SIG-M5 (cell line): ENCODE measurements at regions not wholly inside any gene's neighbourhood (a gene's known extent, or its start where the extent isn't known, plus 50 kb on each side); places are given as distances from the start of the nearest gene placed in this dataset.
"Not testable (repeated sequence)": the region's sequence is repeated elsewhere in the genome, so short reads cannot be mapped to it uniquely, and the experiment has no call there.

Source experiments
- DNase-seq: peaks from one replicate; lab custom pipeline; 2025; lab: John Stamatoyannopoulos, UW

DNA sequence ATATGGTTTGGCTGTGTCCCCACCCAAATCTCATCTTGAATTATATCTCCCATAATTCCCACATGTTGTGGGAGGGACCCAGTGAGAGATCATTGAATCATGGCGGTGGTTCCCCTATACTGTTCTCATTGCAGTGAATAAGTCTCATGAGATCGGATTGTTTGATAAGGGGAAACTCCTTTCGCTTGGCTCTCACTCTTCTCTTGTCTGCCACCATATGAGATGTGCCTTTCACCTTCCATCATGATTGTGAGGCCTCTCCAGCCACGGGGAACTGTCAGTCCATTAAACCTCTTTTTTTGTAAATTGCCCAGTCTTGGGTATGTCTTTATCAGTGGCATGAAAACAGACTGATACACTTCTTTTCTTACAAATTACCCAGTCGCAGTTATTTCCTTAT, 417.6 kb upstream of the RUNX1 start:
- DNase-seq, result not testable (repeated sequence)

DNA sequence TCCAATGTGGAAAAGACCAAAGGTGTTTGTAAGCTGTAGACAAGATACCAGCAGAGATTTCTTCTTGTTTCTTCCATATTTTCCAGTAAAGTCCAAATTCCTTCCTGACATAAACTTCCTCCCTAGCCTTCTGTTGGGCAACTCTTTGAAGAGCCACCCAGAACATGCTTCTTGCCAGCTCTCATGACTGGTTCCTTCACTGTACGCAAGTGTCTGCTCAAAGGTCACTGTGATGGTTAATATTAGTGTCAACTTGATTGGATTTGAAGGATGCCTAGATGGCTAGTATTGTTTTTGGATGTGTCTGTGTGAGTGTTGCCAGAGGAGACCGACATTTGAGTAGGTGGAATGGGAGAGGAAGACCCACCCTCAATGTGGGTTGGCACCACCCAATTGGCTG, 416.6 kb upstream of the RUNX1 start:
- DNase-seq, result no peak

DNA sequence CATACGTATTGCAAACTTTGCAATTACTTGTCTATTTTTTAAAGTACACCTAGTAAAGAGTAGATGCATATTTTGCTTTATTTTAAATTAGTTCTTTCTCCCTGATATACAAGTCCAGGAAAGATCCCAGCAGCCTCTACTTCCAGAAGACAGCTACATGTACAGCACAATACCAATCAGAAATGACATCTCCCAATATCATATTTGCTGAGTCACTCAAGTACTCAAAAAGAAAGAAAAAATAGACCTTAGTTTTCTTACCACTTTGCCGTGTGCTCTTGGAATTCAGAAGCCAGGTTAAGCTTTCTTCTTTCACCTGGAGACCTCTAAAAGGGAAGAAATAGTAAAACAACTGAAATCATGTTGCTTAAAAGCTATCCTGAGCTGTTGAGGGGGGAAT, 412.6 kb upstream of the RUNX1 start:
- DNase-seq, result no peak

DNA sequence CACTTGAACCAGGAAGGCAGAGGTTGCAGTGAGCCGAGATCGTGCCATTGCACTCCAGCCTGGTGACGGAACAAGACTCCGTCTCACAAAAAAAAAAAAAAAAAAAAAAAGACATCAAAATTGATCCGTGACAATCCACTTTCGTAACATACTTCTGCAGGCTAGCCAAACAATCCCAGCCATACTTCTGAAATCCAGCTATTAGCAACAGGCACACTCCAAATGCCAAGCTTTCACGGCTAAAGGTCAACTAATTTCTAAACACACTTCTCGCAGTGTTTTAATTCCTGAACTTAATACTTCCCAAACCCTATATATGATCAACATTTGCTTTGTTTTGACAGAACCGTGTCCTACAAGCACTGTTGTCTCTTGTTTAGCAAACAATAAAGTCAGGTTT, 411.3 kb upstream of the RUNX1 start:
- no peak for DNase-seq

DNA sequence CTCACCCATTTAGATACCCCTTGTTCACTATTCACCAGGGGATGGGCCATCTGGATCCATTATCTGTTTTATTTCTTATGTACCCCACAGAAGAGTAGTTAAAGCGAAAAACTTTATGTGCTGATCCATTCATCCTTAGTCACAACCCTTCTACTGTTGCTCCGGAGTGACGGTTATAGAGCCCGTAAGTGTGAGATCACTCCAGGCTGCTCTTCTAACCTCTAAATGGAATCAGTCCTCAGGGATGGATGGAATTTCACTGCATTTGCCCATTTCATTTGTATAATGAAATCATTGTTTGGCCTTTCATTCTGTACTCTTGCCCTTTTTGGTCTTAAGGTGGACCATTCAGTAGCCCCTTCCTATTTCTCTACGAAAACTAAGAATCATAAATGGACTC, 409.3 kb upstream of the RUNX1 start:
- no peak for DNase-seq

DNA sequence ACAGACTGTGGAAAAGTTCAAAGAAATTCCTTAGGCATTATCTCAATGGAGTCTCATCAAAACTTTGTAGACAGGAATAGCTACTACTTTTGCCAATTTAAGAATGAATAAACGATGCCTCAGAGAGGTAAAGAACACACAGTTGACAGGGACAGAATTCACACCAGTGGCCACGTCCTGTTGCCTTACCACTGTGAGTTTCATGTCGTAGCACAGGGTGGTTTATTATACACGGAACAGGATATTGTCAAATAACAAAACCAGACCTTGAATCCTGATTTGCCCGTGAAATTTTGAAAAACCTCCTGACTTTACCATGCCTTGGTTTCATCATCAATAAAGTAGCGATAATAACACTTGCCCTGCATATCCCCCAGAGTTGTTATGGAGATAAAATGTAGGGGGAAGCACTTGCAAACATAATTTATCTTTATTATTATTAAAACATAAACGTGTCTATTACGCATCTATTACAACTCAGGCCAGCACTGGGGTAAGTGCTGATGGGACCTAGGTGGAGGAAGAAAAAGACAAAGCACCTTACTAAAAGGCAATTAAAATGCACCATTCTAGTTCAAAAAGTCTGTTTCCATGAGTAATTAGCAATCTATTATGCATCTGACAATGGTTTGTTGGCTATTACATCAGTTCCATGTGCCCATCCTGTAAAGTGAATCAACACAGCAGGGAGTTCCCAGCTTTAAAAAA, 408.1 kb upstream of the RUNX1 start:
- DNase-seq, result no peak

DNA sequence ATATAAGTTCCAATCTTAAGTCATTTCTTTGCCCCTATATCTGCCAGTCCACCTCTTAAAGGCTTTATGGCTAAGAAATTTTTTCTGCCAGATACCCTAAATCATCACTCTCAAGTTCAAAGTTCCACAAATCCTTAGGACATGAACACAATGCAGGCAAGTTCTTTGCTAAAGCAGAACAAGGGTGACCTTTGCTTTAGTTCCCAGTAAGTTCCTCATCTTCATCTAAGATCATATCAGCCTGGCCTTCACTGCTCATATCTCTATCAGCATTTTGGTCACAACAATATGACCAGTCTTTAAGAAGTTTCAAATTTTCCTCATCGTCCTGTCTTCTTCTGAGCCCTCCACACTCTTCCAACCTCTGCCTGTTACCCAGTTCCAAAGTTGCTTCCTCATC, 402.2 kb upstream of the RUNX1 start:
- DNase-seq, result no peak

DNA sequence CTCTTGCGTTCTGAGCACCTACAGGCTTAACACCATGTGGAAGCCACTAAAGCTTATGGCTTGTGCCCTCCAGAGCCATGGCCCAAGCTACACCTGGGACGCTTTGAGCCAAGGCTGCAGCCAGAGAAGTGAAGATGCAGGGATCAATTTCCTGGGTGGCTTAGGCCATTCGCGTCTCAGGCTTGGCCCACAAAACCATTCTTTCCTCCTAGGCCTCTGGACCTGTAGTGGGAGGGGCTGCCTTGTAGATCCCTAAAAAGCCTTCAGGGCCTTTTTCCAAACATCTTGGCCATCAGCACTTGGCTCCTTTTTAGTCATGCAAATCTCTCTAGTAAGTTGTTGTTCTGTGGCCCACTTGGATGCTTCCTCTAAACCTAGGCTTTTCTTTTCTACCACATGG, 401.7 kb upstream of the RUNX1 start:
- no peak for DNase-seq

DNA sequence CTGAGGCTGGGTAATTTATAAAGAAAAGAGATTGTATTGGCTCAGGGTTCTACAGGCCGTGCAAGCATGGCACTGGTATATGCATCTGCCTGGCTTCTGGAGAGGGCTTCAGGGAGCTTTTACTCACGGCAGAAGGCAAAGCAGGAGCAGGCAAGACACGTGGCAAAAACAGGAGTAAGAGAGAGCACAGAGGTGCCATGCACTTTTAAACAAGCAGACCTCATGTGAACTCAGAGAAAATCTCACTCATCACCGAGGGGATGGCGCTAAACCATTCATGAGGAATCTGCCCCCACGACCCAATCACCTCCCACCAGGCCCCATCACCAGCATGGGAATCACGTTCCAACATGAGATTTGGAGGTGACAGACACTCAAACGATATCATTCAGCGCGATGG, 400.7 kb upstream of the RUNX1 start:
- DNase-seq, result no peak

DNA sequence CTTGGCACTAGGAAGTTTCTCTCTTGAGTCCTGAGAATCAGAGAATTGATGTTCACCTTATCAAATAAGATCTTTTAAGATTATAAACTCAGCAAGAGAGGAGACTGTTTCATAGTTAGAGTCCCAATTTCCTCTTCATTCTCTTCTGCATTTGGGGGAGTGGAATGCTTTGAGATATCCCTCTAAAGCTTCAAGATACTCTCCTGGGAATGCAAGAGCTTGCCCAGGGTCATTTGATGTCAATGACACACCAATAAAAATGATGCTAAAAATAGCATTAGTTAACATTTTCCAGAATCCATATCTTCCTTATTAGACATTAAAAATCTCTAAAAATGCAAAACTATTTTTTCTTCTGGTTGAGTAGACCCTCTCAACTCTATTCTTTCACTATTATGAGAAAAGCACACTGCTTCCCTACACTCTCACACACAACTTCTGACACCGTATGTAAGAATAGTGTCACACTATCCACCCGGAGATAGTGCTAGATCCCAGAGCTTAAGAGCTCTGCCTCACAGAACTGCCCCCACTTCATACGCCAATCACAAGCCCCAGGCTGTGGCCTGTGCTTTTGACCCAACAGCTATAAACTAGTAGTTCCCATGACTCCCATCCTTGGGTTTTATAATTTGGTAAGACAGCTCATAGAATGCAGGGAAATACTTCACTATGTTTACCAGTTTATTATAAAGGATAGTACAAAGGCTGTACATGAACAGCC, 399.9 kb upstream of the RUNX1 start:
- DNase-seq, result no peak

DNA sequence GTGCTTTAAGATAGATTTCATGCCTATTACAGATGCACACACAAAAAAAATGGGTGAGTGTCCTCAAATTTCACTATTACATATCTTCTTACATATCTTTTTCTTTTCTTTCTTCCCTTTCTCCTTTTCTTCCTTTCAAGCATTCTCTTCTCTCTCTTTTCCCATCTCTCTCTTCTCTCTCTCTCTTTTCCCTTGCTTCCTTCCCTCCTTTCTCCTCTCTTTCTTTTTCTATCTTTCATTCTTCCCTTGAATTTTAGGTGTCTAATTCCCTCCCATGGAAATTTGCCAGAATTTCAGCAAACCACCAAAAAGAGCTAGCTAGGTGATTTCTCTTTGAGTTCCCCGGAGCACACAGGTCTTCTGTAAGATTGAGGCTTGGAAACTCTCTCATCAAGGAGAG, 395.3 kb upstream of the RUNX1 start:
- no peak for DNase-seq

DNA sequence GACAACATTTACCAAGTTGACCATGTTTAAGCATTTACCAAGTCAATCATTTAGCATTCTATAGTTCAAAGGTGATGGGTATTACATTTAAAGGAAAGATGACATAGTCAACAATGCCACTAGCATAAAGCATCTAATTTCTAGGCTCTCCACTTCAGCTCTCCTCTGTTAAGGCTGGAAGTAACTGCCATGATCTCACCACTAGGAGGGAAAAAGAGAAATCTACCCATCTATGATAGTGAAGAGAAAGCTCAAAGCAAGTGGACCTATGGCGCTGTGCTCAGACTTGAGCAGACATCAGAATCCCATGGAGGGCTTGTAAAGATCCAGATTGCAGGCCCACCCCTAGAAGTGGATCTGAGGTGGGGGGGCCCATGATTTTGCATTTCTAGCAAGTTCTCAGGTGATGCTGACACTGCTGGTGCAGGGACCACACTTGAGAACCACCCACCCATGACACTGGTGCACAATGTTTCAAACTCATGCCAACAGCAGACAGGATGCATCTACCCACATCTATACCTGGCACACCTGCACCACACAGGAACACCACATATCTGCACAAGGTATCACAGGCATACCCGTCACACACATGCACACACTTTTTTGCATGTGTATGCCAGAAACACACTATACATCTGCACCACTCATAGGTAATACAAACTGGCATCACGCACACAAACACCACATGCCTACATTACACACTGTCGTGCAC, 392.9 kb upstream of the RUNX1 start:
- DNase-seq, result no peak

DNA sequence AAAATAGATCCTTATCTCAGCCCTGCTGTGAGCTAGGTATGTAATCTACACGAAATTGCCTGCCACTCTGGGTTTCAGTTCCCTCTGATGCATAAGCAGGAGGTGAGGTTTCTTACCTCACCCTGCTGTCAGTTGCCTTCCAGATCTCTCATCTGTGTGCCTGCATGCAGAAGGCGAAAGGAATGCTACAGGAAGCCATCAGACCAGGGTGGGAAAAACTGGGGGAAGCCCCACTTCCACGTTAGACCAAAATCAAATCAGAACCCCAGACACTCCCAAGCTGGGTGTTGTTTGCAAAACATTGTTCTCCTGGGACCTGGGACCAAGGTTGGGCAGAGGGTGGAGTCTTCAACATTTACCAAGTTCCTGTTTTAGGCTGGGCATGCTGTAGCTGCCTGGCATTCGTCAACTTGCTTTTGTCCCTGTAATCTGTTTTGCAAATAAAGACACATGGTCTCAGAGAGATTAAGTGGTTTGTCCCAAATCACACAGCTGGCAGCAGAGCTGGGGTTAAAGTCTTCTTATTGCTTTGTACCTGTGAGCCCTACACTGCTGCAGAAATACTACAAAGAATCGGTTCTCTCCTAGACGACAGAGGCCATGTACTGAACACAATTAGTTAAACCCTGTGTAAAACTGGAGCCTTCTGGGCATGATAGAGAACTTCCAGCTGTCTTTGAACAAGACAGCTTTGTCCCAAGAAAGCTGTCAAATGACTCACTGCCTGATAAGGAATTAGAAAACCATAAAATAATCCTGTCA, 389.7 kb upstream of the RUNX1 start:
- no peak for DNase-seq

DNA sequence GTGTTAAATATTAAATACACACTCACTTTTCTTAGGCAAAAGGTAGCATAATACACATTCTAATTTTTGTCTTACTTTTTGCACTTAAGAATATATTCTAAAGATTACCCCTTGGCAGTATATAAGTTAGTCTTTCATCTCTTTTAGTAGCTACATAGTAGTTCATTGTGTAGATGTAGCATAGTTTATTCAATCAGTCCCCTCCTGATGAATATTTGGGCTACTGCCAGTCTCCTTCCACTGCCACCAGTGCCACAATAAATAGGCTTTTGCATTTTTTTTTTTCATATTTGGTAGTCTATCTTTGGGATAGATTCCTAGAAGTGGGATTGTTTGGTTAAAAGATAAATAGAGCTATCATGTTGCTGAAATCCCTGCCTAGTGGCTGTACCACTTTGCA, 388.8 kb upstream of the RUNX1 start:
- no peak for DNase-seq

DNA sequence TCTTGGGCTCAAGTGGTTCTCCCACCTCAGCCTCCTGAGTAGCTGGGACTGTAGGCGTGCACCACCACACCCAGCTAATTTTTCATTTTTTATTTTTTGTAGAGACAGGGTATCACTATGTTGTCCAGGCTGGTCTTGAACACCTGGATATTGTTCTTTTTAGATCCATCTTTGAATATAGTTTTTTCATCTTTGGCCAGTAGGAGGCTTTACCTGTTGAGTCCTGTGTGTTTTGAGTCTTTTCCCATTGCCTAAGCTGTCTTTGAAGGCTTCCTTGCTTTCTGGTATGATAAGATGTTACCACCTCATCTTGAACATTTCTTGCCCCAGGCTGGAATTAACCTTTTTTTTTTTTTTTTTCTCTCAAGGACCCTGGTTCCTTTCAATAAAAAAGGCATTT, 387.8 kb upstream of the RUNX1 start:
- DNase-seq, result no peak

DNA sequence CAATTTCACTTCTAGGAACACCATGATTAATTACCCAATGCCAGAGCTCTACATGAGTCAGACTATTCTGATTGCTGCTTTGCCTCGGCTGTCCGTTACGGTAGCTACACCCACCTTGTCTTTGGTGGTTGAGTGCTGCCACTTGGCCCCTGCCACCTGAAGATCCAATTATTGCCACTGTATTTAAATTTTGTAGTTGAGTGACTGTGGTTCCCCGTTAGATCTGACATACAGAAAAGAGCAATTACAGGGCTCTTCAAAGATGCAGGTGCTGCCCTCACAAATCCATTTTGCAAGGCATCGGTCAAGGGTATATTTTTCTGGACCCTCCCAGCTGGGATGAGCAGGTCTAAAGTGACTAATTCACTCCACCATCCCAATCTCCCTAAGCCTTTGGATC, 383.5 kb upstream of the RUNX1 start:
- DNase-seq, result not testable (repeated sequence)

DNA sequence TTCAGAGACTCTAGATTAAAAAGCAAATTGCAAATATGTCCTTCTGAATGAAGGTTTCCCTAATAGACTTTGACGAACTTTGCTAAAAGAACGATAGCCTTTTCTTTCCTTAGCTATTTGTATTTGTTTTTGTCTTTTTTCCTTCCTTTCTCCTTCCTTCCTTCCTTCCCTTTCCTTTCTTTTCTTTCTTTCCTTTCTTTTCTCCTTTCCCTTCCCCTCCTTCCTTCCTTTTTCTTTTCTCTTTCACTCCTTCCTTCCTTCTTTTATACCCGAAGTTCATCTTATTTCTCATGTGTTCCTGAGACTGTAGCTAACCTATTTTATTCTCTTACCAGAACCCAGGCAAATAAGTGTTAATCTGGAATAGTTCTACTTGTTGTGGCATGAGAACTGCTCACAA, 381.2 kb upstream of the RUNX1 start:
- no peak for DNase-seq

DNA sequence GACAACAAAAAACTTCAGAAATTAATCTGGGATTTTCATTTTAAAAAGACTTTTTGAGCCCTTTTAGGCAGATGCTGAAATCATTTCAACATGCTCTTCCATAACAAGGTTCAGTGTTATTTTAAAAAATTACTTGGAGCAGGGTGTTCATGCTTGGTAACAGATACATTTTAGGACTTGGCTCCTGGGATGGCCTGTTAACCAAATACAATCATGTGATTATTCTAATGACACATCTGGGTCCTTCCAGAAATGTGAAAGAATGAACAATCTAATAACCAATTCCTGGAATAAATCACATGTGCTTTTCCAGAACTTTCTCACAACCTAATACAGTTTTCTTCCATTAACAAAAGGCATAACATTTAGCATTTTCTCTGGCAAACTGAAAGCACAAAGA, 379.8 kb upstream of the RUNX1 start:
- no peak for DNase-seq

DNA sequence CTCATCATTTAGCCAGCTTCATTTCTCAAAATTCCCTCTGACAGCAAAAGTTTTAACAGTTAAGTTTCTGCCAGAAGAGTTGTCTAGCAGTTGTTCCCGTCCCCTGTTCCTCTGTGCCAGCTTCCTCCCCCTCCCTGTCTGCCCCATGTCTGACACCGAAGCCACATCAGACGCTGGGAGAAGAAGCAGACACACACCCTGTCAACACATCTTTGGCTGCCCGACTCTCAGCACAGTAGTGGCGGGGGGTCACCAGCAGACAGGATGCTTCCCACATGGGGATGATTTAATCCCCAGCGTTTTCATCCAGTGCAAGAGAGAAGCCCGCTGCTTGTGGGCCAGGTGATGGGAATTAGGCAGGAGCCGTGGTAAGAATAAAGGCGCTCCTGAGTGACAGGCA, 379.4 kb upstream of the RUNX1 start:
- DNase-seq, result no peak

DNA sequence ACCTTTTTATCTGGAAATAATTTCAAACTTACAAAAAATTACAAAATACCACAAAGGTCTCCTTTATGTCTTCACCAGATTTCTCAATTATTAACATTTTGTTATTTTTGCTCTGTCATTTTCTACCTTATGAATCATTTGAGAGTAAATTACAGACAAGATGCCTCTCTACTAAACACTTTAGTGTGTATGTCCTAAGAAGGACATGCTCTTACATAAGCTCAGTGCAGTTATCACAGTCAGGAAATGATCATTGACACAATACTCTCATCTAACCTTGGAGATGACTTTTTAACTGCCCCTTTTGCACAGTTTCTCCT, 378.9 kb upstream of the RUNX1 start:
- DNase-seq, result no peak

DNA sequence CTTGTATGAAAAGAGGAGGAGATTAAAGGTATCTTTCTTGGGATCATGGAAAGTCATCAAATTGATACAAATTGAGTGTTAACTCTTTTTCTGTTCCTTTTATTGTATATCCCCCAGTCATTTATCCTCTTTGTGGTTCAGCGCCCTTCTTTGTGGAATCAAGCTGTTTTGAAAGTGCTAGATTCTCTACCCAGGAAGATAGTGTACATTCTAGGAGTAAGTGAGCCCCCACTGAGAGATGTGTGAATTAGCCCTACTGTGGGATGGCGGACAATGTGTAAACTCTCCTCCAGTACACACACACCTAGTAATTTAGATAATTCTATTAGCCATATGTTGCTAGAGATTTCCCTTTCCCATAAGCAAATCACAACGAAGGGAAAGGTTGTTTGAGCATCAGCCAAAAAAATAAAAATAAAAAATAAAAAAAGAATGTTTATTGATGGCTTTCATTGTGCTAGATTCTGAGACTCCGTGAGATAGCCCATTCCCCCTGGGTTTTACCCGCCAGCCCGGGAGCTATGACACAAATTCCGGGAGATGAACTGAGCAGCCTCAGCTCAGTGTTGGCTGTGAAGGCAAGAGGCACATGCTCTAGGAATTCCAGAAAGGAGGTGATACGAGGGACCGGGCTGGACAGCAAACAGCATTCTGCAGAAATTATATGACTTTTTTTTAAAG, 378.4 kb upstream of the RUNX1 start:
- no peak for DNase-seq

DNA sequence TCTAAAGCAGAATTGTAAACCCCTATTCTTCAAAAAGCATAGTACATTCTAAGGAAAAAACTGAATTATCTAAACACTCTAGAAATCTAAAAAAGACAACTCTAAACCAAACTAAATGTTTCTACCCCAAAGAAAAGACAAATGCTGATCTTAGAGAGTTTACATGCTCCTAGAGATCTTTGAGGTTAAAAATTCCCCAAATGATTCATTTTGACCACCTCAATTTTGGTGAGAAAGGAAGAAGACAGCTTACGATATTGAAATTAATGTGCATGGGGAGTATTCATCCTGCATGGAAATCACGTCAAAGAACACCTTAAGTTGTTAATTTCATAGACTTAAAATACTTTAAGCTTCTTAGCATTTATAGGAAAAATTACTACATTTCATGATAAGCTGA, 377.8 kb upstream of the RUNX1 start:
- no peak for DNase-seq
